ENCODE measurements at regions not wholly inside any gene's neighbourhood (a gene's known extent, or its start where the extent isn't known, plus 50 kb on each side); places are given as distances from the start of the nearest gene placed in this dataset.

GRCh38 chr2:52919673-52920072, 847.9 kb upstream of the CHAC2 start:
- Histone ChIP-seq H3K27ac (no peak overlapping the region), H3K9me3 (no peaks in the 10 kb centered on the region), H3K27me3 (ENCODE audit: insufficient read depth in 3 of 3, low read length in 2 of 3) (no peaks in the 10 kb centered on the region), H3K36me3 (ENCODE audit: insufficient read depth in 1 of 2, low read depth in 1 of 2) (no peaks in the 10 kb centered on the region), H3K4me3 (no peak overlapping the region), H3K4me1 (no peaks in the 10 kb centered on the region)
- ATAC-seq (no peak), DNase-seq (no peak)
- TF ChIP-seq, protein P1, sequence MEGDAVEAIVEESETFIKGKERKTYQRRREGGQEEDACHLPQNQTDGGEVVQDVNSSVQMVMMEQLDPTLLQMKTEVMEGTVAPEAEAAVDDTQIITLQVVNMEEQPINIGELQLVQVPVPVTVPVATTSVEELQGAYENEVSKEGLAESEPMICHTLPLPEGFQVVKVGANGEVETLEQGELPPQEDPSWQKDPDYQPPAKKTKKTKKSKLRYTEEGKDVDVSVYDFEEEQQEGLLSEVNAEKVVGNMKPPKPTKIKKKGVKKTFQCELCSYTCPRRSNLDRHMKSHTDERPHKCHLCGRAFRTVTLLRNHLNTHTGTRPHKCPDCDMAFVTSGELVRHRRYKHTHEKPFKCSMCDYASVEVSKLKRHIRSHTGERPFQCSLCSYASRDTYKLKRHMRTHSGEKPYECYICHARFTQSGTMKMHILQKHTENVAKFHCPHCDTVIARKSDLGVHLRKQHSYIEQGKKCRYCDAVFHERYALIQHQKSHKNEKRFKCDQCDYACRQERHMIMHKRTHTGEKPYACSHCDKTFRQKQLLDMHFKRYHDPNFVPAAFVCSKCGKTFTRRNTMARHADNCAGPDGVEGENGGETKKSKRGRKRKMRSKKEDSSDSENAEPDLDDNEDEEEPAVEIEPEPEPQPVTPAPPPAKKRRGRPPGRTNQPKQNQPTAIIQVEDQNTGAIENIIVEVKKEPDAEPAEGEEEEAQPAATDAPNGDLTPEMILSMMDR (IDR thresholded peaks at IDR 0.05), result no peak
- intact Hi-C loops (cut with DNase I), result no loop called here
- 55 to 65% (median 60%) methylated on average over 4 of the region's 4 CpGs for WGBS, 3 donors

DNA sequence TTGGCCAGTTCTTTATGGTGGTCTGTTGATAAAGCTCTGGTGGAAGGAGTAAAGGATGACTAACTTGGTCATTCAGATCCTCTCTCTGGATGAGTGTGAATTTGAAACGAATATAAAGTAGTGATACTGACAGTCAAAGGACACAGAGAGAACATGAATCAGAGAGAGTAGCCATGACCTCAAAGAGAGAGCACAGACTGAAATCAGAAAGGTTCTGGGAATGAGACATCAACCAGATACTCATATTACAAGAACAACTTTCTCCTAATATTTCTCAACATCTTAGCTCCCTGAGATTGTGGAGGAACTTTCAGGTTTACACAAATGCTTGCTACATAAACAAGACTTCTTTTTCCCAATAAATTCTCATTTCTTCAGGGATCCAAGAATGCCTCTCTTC, 849.1 kb upstream of the CHAC2 start:
- no peak overlapping the region for H3K27ac ChIP-seq
- no peaks in the 10 kb centered on the region for H3K4me1 ChIP-seq
- no peaks in the 10 kb centered on the region for H3K27me3 ChIP-seq (ENCODE audit: insufficient read depth in 3 of 3, low read length in 2 of 3)
- ATAC-seq, result no peak
- intact Hi-C loops (cut with DNase I), result no loop called here
- H3K36me3 ChIP-seq (ENCODE audit: insufficient read depth in 1 of 2, low read depth in 1 of 2), result no peaks in the 10 kb centered on the region
- DNase-seq, result no peak
- WGBS, 3 donors, result 55 to 63% (median 59%) methylated on average over 1 of the region's 1 CpG
- H3K4me3 ChIP-seq, result no peak overlapping the region
- TF ChIP-seq, protein P1 (IDR thresholded peaks at IDR 0.05), result no peak
- H3K9me3 ChIP-seq, result no peaks in the 10 kb centered on the region

DNA sequence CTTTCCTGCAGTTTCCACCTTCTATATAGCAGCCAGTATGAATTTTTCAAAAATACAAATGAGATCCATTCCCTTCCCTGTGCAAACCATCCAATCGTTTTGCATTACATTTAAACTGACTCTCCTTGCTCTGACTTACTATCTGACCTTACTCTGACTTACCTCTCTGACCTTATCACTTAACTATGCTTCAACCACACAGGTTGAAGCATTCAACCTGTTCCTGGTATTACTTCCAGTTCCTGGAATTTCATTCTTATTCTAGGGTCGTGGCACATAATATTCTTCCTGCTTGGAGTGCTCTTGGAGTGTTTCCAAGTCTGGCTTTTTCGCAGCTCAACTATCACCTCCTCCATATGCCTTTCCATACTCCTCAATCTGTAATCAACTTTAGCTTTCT, 850.6 kb upstream of the CHAC2 start:
- 40 to 46% (median 46%) methylated on average over 3 of the region's 3 CpGs for WGBS, 3 donors
- Histone ChIP-seq H3K9me3 (no peaks in the 10 kb centered on the region), H3K4me3 (no peak overlapping the region), H3K36me3 (ENCODE audit: insufficient read depth in 1 of 2, low read depth in 1 of 2) (no peaks in the 10 kb centered on the region), H3K4me1 (no peaks in the 10 kb centered on the region), H3K27ac (no peak overlapping the region), H3K27me3 (ENCODE audit: insufficient read depth in 3 of 3, low read length in 2 of 3) (no peaks in the 10 kb centered on the region)
- no peak for DNase-seq
- no peak for ATAC-seq
- intact Hi-C loops (cut with DNase I), result no loop called here
- TF ChIP-seq, protein P1 (IDR thresholded peaks at IDR 0.05), result no peak

DNA sequence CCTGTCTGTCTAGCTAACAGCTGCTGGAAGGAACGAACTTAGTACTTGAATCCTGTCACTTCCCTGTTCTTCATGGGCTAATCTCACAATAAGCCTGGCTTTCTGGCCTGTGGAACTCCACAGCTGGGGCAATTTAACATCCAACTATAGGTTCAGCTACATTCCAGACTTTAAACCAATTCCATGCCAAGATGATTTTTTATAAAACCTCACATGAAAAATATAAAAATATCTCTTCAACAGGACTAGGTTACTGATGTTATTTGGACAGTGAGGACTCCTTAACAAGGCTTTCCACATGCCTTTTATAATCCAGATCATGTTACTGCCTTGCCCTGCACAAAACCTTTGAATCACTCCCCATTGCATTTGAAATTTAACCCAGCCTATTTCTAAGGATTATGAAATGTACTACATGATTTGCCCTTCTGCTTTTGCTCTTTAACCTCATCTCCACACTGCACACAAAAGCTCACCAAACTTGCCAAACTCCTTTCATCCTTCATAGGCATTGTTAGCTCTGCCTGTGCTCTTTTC, 863.2 kb upstream of the CHAC2 start:
- no peak overlapping the region for H3K4me3 ChIP-seq
- ATAC-seq (no peak), DNase-seq (no peak)
- no peaks in the 10 kb centered on the region for H3K36me3 ChIP-seq (ENCODE audit: insufficient read depth in 1 of 2, low read depth in 1 of 2)
- peaks cover 5% of the 10 kb centered on the region for H3K9me3 ChIP-seq
- H3K4me1 ChIP-seq, result no peaks in the 10 kb centered on the region
- WGBS, 3 donors, result 7 to 12% (median 8%) methylated on average over 1 of the region's 1 CpG
- TF ChIP-seq, protein P1 (IDR thresholded peaks at IDR 0.05), result no peak
- no peaks in the 10 kb centered on the region for H3K27me3 ChIP-seq (ENCODE audit: insufficient read depth in 3 of 3, low read length in 2 of 3)
- H3K27ac ChIP-seq, result no peak overlapping the region
- intact Hi-C loops (cut with DNase I), result no loop called here

DNA sequence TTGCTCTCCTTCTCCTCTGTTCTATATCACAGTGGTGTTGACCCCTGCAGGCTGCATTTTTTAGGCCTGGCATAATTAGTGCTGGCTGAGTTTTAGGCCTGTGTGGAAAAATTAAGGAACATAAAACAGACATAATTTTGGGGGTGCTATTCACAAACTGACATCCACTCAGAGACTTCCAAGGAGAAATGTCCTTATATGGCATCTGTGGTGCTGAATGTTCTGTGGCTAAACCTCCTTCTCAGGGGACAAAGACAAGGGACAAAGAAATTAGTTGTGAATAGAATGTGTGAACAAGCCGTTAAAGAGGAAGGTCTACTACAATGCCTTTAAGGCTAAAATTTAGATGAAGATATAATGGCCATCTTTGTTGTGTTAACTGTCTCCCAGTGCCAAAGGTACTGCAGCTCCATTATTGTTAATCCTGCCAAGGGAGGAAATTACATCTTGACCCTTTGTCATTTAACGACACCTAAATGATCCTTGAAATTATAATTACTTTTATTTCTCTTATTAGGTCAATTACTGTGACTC, 870.0 kb upstream of the CHAC2 start:
- intact Hi-C loops (cut with DNase I), result no loop called here
- H3K4me3 ChIP-seq, result no peak overlapping the region
- DNase-seq (no peak), ATAC-seq (no peak)
- H3K36me3 ChIP-seq (ENCODE audit: insufficient read depth in 1 of 2, low read depth in 1 of 2), result no peaks in the 10 kb centered on the region
- TF ChIP-seq, protein P1 (IDR thresholded peaks at IDR 0.05), result no peak
- WGBS, 3 donors, result 50 to 60% (median 57%) methylated on average over 2 of the region's 2 CpGs
- no peak overlapping the region for H3K27ac ChIP-seq
- H3K9me3 ChIP-seq, result peaks cover 5% of the 10 kb centered on the region
- no peaks in the 10 kb centered on the region for H3K4me1 ChIP-seq
- no peaks in the 10 kb centered on the region for H3K27me3 ChIP-seq (ENCODE audit: insufficient read depth in 3 of 3, low read length in 2 of 3)

Measured in psoas muscle (tissue), 7 donors.